ENCODE measurements at regions not wholly inside any gene's neighbourhood (a gene's known extent, or its start where the extent isn't known, plus 50 kb on each side); places are given as distances from the start of the nearest gene placed in this dataset.

GRCh38 chr4:65976287-65976686, 306.0 kb upstream of the EPHA5 start:
- DNase-seq: no peak

DNA sequence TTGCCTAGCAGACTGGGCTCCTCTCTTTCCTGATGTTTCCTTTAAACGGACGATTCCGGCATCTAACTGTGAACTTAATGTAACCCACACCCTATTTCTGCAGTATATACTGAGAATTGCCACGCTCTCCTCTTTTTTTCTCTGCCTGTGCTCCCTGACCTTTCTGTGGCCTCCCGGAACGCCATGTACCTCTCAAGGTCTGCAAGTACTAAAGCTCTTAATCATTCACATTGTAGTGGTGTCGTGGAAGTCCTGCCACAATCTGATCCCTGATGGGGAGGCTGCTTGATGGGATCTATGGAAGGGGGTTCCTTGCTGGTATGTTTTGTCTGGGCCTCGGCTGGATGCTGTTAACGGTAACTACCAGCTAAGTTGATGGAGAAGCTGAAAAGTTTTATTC, 302.9 kb upstream of the EPHA5 start:
- no peak for DNase-seq

DNA sequence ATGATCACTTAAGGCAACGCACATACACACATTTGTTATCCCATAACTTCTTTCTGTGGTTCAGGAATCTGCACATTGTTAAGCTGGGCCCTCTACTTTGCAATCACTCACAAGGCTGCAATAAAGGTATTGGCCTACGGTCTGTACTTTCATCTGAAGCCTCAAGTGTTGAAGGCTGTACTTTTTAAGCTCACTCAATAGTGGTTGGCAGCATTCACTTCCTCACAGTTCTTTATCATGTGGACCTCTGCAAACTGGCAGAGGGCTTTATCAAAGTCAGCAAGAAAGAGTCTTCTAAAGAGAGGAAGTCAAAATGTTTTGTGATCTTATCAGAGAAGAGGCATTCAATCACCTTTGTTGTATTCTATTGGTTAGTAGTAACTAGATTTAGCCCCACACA, 301.4 kb upstream of the EPHA5 start:
- no peak for DNase-seq

GRCh38 chr4:65968831-65969558, 298.7 kb upstream of the EPHA5 start:
- no peak for DNase-seq

DNA sequence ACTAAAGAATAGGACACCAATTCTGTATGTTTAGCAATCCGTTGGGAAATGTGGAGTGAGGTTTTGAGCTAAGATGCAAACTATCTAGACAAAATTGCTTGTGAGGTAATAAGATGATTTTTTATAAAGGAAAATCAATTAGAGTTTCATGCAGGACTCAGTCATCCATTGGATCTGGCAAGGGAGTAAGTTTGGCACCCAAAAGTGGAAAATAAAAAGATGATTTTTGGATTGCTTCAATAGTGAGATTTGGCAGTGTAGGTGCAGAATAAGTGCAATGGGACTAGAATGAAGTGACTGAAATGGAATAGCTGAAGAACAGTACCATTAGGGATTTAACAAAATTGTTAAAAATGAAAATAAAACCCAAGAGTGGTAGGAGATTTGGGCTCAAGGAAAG, 290.5 kb upstream of the EPHA5 start:
- no peak for DNase-seq

- no peak for DNase-seq
These were observed 284.1 kb upstream of the EPHA5 start for GRCh38 chr4:65954416-65954815.

DNA sequence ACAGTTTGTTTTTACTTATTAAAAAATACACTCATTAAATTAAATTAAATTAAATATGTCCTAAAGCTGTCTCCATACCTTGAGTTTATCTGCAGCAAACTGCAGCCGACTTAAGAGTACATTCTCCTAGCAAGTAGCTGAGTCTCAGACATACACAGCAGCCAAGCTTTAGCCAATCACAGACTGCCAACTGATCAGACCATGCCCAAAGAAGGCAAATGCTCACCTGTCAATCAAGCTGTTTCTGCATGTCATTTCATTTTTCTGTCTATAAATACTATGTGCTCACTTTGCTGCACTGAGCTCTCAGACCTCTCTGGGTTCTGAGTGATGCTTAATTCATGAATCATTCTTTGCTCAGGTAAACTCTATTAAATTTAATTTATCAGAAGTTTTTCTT, 280.9 kb upstream of the EPHA5 start:
- DNase-seq: no peak

GRCh38 chr4:65943076-65943475, 272.8 kb upstream of the EPHA5 start:
- no peak for DNase-seq

- DNase-seq: no peak
These were observed 254.6 kb upstream of the EPHA5 start for GRCh38 chr4:65924843-65925242.

DNA sequence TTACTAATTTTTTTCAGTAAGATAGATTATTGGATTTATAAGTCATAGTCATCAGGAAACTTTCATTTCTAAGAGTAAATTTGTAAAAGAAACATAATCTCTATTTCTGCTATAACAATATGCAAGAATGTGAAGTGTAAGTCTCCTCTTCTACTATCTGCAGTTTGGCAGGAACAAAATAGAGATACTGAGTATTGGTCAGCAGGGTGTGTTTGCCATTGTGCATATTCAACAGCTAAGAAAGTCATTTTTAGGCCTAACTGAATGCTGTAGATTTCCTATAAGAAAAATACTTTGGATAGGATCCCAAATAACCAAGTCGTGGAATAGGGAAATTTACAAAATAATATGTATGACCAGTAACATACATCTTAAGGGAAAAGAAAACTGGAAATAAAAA, 253.3 kb upstream of the EPHA5 start:
- DNase-seq: no peak

DNA sequence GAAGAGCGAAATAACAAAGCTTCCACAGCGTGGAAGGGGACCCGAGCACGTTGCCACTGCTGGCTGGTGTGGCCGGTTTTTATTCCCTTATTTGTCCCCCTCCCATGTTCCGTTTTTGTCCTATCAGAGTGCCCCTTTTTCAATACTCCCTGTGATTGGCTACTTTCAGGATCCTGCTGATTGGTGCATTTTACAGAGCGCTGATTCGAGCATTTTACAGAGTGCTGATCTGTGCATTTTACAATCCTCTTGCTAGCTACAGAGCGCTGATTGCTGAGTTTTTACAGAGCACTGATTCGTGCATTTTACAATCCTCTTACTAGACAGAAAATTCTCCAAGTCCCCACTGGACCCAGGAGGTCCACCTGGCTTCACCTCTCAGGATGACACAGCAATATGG, 250.9 kb upstream of the EPHA5 start:
- DNase-seq: no peak

- DNase-seq: no peak
These were observed 248.6 kb upstream of the EPHA5 start for GRCh38 chr4:65918872-65919271.

DNA sequence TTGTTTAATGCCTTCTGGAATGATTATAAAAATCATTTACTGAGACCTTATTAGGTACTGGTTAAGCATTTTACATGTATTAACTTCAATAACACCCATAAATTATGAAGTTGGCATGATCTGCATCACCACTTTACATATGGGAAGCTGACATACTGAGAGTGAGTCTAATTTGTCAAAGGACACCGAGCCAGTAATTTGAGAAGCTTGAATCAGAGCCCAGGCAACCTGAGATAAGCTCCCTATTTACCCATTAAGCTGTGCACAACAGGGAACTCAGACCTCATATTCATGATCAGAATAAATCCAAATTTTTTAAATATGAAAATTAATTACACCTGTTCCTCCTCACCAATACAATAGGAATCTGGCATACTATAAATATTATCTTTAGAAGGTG, 247.9 kb upstream of the EPHA5 start:
- DNase-seq: no peak

GRCh38 chr4:65917486-65917885, 247.2 kb upstream of the EPHA5 start:
- no peak for DNase-seq

GRCh38 chr4:65911720-65912119, 241.4 kb upstream of the EPHA5 start:
- DNase-seq: no peak

GRCh38 chr4:65893957-65894755, 223.9 kb upstream of the EPHA5 start:
- DNase-seq: no peak

DNA sequence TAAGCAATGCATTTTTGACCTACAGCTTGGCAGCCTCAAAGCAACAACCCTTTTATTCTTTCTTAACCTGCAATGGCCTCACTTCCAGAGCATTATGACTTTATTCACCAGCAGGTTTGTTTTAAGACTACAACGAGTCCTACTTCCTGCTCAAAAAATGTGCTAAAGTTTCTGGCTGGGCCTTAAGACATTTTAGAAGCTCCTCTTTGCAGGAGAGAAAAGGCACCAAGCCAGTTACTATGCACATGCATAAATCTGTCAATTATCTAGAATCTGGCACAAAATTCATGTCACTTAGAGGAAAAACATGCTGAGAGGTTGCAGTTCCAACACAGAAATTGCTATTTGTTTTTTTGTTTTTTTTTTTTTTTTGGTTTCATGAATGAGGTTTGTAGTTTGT, 223.0 kb upstream of the EPHA5 start:
- DNase-seq: no peak

- DNase-seq: no peak
These were observed 210.3 kb upstream of the EPHA5 start for GRCh38 chr4:65880594-65880993.

GRCh38 chr4:65868096-65868824, 198.0 kb upstream of the EPHA5 start:
- DNase-seq: no peak

DNA sequence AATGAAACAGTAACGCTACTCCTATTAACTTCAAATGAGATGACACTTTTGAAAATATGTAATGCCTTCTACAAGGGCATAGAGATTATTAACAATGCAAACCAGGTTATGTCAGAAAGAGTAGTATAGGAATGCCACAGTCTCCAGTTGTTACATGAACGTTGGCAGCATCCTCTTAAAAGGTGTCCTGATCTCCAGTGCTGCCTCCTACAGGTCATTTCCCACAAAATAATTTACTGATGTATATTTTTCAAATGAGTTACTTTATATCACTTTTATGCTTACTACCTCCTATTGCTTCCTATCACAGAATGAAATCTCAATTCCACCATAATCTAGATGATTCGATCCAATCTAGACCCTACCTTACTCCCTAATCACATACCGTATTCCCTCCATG, 195.2 kb upstream of the EPHA5 start:
- DNase-seq: no peak

DNA sequence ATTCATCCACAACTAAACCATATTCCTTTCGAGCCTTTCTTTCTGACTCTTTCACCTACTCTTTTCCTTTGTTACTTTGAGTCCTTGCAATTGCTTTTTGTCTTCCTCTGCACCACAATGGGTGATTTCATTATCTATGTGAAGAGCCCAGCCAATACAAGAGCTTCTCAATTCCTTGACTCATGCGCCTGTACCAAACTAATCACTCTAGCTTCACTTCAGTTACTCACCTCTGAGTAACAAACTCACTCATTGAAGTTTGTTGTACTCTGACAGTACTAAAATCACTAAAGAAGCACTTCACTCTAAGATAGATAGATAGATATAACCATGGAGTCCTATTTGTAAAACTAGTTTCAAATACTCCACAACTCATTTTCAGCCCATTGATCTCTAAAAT, 191.7 kb upstream of the EPHA5 start:
- DNase-seq: no peak

DNA sequence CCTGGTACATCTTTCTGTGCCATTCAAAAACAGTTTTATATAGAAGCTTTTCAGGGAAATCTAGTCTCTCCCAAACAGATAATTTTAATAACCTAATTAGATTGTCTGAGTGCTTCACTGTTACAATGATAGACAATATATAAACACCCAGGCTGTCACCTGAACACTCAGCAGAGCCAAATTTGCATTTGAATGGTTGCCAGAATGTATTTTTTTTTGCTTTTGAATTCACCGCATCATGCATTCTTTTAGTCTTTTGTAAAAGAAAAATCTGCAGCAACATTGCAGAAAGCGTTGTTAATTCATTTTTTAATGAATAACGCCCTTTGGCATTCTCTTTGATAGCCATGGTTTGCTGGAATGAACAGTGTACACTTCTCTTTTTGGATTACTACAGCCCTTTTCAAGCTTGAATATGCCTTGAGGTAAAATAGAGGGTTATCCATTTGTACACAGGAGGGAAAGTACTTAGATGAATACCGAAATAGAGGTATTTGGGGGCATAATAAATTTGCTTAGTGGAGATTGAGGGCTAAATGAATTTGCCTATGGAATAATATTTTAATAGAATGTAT, 175.0 kb upstream of the EPHA5 start:
- DNase-seq: no peak

DNA sequence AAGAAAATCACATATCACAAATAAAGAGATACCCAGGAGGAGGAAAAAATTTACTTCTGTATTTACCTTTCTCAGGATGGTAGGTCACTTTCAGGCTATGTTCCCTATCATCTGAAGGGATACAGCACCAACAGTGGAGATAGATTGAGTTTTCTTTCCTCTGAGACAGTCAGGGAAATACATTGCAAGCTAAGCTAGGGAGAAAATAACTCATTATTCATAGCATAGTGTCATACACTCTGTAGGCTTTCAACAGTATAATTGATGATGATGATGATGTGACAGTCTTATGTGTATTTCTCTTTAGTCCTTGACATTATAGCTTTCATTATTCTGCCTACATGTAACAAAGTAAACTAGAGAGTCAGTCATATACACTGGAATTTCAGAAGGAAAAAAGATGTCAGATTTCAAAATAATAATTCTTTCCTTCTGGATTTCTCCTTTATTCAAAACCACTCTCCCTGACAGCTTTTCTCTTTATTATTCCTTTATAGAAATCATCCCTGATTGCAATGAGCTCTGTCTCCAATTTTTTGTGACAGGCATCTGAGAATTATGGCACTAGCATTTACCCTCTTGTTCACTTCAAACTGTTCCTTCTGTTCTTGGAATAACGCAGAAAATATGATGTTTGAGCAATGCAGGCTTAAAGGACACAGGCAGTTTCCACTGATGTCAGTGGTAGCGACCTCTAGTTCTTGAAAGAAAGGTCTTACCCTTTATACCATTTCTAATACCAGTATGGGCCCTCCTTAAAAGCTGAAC, 169.1 kb upstream of the EPHA5 start:
- DNase-seq: no peak
